ENCODE measurements at regions not wholly inside any gene's neighbourhood (a gene's known extent, or its start where the extent isn't known, plus 50 kb on each side); places are given as distances from the start of the nearest gene placed in this dataset.

DNA sequence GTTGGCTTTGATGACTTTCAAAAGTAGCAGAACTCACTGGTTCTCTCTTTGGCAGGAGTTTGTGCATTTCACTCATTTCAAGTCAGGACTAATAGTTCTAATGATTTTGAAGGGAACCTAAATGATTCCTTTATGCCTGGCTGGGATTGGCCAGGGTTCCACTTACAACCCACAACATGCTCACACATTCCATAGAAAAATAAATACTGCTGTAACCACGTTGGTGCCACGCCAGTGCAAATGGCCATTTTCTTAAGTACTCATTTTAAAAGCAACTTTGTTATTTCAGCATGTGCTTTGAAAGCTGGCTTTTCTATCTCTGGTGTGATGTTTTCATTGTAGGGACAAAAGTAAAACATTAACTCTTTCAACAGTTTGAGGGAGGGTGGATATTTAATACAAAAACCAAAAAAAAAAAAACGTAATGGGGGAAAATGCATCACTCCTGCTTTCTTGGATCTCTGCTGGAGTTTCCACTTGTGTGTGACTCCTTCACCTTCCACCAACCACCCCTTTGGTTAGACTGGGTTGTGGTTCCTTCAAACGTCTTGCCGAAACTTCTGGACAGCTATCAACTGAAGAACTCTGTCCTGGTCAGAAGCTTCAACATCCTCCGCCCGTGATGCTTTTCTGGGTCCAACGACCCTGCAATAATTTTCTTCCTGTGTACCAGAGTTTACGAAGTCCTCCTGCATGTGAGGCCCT is 300.4 kb upstream of the RUNX1 start:
- TF ChIP-seq, protein P1, sequence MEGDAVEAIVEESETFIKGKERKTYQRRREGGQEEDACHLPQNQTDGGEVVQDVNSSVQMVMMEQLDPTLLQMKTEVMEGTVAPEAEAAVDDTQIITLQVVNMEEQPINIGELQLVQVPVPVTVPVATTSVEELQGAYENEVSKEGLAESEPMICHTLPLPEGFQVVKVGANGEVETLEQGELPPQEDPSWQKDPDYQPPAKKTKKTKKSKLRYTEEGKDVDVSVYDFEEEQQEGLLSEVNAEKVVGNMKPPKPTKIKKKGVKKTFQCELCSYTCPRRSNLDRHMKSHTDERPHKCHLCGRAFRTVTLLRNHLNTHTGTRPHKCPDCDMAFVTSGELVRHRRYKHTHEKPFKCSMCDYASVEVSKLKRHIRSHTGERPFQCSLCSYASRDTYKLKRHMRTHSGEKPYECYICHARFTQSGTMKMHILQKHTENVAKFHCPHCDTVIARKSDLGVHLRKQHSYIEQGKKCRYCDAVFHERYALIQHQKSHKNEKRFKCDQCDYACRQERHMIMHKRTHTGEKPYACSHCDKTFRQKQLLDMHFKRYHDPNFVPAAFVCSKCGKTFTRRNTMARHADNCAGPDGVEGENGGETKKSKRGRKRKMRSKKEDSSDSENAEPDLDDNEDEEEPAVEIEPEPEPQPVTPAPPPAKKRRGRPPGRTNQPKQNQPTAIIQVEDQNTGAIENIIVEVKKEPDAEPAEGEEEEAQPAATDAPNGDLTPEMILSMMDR (IDR thresholded peaks at IDR 0.05) = no peak
- Histone ChIP-seq H3K27ac (no peak overlapping the region), H3K4me3 (no peak overlapping the region)
- DNase-seq (ENCODE audit: low spot score) = no peak

DNA sequence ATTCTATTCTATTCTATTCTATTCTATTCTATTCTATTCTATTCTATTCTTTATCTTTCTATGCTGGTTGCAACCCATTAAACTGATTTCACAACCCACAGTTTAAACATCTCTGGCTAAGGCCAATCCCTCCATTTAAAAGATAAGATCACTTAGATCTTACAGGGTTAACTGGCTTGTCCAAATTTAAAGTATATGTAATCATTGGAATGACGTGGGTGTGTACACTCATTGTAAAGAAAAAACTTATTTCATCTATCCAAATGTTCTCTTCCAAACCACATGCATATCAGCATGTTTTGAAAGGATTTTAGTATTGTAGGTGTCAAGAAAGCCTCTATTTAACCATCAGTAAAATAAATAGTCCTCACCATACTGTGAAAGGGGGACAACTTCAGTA is 299.6 kb upstream of the RUNX1 start:
- no peak overlapping the region for H3K4me3 ChIP-seq
- TF ChIP-seq, protein P1 (IDR thresholded peaks at IDR 0.05) = no peak
- H3K27ac ChIP-seq = no peak overlapping the region
- DNase-seq (ENCODE audit: low spot score) = no peak

DNA sequence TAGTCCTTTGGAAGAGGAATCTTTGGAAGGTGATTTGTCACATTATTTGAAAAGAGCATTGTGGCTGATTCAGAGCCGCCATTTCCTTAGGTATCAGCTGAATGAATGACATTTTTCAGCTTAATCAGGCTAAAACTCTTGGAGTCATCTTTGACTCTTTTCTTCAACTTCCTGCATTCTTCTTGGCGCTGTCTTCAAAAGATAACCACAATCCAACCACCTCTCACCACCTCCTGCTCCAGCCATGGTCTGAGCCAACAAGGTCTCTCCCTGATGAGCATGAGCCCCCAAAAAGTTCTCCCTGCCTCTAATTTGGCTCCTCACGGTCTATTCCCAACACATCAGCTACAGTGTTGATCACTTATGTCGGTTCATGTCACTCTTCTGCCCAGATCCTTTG is 297.6 kb upstream of the RUNX1 start:
- no peak for DNase-seq (ENCODE audit: low spot score)
- Histone ChIP-seq H3K27ac (no peak overlapping the region), H3K4me3 (no peak overlapping the region)
- TF ChIP-seq, protein P1 (IDR thresholded peaks at IDR 0.05) = no peak

DNA sequence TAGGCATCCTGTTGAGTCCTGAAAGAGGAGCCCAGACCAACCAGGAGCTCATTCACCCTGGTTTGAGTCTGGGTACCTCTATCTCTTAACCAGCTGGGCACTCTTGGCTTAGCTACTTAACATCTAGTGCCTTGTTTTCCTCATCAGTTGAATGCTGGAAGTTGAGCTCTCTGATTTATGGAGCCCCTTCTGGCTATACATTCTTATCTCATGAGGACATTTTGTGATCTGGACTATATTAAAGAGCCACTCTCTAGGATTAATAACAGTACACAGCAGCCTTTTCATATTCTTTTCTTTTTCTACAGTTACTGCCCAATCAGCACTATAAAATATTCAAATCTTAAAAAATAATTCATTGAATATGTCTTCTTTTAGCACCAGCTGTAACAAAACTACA is 296.9 kb upstream of the RUNX1 start:
- TF ChIP-seq, protein P1 (IDR thresholded peaks at IDR 0.05) = no peak
- H3K27ac ChIP-seq = no peak overlapping the region
- no peak for DNase-seq (ENCODE audit: low spot score)
- no peak overlapping the region for H3K4me3 ChIP-seq

DNA sequence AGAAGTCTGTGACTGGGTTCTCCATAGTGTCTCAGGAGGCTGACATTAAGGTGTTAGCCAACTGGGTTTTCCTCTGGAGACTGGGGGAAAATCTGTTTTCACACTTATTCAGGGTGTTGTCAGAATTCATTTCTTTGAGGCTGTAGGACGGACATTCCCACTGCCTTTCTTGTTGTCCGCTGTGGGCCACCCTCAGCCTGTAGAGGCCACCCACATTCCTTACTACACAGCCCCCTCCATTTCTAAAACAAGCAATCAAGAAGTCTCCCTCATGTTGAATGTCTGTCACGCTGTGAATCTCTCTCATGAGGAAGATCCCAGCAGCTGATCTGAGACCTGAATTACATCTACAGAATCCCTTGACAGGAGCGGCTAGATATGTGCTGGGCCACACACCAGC is 295.5 kb upstream of the RUNX1 start:
- no peak overlapping the region for H3K27ac ChIP-seq
- no peak overlapping the region for H3K4me3 ChIP-seq
- TF ChIP-seq, protein P1 (IDR thresholded peaks at IDR 0.05) = no peak
- DNase-seq (ENCODE audit: low spot score) = no peak

DNA sequence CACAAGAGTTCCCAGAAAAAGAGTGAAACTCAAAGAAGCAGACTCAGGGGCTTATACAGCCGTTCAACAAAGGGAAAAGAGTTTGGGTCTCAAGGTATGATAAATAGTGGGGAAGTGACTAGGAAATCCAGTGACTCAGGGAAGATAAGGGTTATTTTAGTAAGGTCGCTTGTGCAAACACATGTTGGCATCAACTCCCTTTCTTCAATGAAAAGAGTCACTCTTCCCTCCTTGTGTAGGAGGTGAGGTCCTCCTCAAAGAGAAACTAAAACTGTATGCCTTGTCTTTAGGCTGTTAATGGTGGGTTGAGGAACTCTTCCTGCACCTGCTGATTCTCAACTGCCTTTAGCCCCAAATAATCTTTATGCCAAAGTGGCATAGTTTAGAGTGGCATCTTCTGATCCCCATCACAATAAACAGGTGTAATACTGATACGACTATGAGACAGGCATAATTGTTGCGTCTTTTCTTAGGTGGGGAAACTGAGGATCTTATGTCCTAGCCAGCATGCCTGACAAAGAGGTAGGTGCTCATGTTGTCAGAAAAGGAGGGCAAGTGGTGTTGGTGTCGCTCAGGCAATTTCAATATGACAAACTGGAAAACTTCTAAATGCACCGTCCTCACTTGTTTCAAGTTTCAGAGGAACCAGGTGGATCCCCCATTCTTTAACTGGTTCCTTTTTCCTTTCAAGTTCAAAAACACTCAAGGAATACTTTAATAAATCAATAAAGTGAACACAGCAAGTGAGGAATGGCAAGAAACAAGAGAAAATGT is 294.1 kb upstream of the RUNX1 start:
- no peak overlapping the region for H3K27ac ChIP-seq
- DNase-seq (ENCODE audit: low spot score) = no peak
- TF ChIP-seq, protein P1 (IDR thresholded peaks at IDR 0.05) = no peak
- H3K4me3 ChIP-seq = no peak overlapping the region

DNA sequence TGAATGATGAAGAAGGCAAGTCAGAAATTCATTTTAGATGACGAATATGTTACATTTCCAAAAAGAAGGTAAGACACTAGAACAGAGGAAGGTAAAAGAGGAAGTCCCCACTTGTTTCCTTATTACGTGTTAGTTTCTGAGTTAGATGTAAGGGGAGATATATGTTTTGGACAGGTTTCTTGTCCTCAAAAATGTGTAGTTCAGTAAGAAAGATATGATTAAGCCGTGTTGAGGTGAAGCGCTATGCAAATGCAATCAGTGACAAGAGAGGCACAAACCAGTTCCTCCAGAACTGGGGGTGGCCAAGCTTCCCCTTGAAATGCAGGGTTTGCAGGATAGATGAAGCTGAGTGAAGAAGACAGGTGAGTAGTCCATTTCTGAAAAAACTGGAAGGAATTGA is 293.3 kb upstream of the RUNX1 start:
- TF ChIP-seq, protein P1 (IDR thresholded peaks at IDR 0.05) = no peak
- no peak for DNase-seq (ENCODE audit: low spot score)
- Histone ChIP-seq H3K4me3 (no peak overlapping the region), H3K27ac (no peak overlapping the region)
